ENCODE measurements at regions not wholly inside any gene's neighbourhood (a gene's known extent, or its start where the extent isn't known, plus 50 kb on each side); places are given as distances from the start of the nearest gene placed in this dataset.

DNA sequence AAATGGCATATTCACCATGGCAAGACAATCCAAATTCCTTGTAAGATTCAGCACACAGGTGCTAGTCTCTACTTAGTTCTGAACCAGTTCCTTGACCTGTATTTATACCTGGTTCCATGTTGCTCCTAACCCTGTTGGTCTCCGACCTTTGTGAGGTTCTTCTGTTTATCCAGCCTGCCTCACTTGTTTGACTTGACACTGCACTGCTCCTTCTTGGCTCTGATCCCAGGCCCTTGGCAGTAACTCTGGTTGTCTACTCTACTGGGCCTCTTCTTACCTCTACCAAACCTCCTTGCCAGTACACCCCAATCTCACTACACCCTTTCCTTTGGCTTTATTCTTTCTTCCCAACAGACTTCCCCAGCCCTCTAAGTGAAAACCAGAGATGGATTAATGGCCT, 419.4 kb upstream of the USP24 start:
- no peak for DNase-seq

DNA sequence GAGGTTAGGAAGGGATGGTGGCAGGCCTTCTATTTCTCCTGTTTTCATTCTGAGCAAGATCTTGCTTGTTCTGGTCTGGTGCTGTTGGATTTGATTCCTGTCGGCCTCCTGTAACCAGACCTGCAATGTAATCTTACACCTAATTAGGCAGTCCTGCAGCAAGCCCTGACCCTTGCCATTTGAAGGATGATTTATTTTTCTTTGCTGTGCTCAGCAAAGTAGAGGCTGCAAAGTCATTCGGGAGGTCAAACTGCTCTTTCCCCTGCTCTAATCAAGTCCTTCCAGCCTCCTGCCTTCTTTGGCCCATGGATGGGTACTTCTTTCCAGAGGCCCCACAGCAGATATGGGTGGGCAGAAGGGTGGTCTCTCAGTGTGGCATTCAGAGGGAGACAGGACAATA, 417.7 kb upstream of the USP24 start:
- no peak for DNase-seq

- no peak for DNase-seq
These were observed 416.9 kb upstream of the USP24 start for GRCh38 chr1:55632058-55632457.

DNA sequence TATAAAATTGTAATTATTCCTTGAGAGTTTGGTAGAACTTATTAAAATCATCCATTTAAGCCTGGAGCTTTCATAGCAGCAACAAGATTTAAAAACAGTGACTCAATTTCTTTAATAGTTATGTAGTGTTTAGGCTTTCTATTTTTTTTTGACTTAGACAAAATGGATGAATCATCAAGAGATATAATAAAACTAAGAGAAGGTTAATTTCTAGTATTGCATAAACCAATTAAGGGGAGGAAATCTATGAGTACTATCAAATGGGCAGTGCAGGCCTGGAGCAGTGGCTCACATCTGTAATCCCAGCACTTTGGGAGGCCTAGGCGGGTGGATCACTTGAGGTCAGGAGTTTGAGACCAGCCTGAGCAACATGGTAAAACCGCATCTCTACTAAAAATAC, 416.3 kb upstream of the USP24 start:
- DNase-seq, result no peak

- no peak for DNase-seq
These were observed 411.2 kb upstream of the USP24 start for GRCh38 chr1:55626326-55626725.

DNA sequence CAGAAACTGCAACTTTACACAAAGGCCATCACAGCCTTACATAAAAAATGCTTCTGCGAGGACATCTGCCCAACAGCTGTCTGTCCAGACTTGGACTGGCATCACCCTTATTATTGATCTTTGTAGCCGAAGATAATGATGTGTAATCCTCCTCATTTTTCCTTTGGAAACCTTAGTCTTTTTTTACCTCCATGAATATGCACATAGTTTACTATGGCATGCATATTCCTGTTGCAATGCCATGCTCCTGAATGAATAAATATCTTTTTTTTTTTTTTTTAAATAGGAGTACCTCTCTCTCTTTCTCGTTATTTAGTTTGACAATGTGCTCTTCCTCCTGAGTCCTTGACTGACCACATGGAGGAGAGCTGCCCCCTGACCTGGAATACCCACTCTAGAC, 409.6 kb upstream of the USP24 start:
- no peak for DNase-seq

GRCh38 chr1:55623311-55623710, 408.1 kb upstream of the USP24 start:
- DNase-seq, result no peak

- DNase-seq, result no peak
These were observed 406.9 kb upstream of the USP24 start for GRCh38 chr1:55622074-55622473.

GRCh38 chr1:55618199-55618598, 403.0 kb upstream of the USP24 start:
- DNase-seq, result no peak

DNA sequence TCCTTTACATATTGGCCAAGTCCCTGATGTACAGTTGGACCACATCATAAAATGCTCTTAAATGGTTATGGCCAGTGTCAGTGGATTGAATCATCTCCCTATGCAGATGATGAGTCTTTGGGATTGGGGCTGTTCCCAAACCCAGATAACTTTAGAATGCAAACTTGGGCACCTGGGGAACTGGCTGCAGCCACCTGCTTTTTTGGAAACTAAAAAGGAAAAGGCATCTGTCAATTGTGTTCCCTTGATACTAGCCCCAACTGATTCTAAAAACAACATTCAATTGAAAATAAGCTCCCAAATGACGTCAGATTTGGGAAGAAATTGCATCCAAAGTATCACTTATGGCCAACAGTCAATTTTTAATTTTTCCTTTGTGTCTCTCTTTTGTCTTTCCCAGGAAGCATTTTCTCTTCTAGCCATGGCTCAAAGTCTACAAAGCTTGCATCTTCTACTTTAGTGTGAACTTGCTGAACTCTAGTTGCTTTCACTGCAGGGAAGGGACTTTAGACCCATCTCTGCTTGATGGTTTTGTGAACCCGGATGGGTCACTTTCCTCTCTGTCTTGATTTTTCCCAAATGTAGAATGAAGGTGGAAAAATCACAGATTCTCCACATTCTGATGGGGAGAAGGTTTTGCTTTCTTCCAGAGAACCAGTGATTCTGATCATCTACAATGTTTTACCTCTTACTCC, 402.3 kb upstream of the USP24 start:
- DNase-seq, result no peak

GRCh38 chr1:55612988-55613387, 397.8 kb upstream of the USP24 start:
- no peak for DNase-seq

GRCh38 chr1:55611123-55611522, 396.0 kb upstream of the USP24 start:
- DNase-seq, result no peak

- DNase-seq, result no peak
These were observed 395.0 kb upstream of the USP24 start for GRCh38 chr1:55610203-55610602.

- DNase-seq, result no peak
These were observed 394.5 kb upstream of the USP24 start for GRCh38 chr1:55609630-55610029.

DNA sequence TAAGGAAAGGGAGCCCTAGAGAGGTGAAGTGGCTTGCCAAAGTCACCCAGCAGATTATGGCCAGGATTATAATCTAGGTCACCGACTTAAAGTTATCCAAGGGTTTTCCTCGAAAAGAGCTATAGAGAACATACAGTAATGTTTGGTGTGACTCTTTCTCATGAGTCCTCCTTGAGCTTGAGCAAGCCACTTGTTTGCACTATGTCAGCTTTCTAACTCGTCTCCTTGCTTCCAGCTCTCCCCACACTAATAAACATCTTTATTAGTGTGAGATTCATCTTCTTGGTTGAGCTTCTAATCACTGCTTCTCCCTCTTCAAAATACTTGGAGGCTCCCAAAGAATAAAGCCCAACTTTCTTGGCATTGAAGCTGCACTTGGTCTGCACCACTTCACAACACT, 390.0 kb upstream of the USP24 start:
- DNase-seq, result no peak

- DNase-seq, result no peak
These were observed 389.6 kb upstream of the USP24 start for GRCh38 chr1:55604749-55605148.

DNA sequence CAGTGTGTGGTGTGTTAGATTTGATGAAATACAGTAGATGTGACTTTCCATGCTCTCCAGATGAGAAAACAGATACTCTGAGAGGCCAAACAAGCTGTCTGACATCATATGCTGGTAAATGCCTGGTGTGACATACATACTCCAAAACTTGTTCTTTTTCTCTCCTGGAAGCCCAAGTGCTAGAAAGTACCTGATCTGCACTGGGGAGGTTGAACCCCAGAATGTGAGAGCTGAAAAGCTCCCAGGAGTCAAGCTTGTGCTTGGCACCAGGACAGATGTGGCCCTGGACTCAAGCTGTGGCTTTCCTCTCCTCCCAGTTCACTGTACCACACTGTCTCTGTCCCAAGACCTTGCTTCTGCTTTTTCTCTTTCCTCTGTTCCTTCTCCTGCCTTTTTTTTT, 389.0 kb upstream of the USP24 start:
- no peak for DNase-seq

GRCh38 chr1:55600242-55600641, 385.1 kb upstream of the USP24 start:
- no peak for DNase-seq

DNA sequence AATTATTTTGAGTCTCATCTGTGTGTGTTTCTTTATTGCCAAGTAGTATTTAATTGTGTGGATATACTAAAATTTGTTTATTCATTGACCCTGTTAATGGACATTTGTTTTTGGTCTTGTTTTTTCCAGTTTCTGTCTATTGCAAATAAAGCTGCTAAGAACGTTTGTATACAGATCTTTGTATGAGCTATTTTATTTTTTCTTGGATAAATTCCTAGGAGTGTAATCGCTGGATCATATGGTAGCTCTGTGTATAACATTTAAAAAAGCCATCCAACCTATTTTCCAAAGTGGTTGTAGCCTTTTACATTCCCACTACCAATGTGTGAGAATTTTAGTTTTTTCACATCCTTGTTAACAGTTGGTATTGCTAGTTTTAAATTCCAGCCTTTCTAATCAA, 382.7 kb upstream of the USP24 start:
- no peak for DNase-seq

DNA sequence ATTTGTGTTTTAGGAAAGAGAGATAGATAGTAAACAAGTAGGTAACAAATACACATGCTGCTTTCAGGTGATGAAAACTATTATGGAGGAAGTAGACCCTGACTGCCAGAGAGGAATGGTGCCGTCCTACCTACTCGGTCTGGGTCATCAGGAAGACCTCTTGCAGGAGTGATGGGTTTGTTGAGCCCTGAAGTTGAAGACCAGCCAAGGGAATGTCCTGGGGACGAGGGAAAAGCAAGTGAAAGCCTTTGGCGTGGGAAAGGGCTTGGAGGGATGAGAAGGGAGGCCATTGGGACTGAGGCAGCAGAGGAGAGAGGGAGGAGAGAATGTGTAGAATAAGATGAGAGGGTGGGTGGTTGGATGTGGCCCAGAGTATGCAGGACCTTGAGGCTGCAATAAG, 379.5 kb upstream of the USP24 start:
- DNase-seq, result no peak

GRCh38 chr1:55593298-55593697, 378.1 kb upstream of the USP24 start:
- no peak for DNase-seq

GRCh38 chr1:55592122-55592521, 377.0 kb upstream of the USP24 start:
- no peak for DNase-seq

DNA sequence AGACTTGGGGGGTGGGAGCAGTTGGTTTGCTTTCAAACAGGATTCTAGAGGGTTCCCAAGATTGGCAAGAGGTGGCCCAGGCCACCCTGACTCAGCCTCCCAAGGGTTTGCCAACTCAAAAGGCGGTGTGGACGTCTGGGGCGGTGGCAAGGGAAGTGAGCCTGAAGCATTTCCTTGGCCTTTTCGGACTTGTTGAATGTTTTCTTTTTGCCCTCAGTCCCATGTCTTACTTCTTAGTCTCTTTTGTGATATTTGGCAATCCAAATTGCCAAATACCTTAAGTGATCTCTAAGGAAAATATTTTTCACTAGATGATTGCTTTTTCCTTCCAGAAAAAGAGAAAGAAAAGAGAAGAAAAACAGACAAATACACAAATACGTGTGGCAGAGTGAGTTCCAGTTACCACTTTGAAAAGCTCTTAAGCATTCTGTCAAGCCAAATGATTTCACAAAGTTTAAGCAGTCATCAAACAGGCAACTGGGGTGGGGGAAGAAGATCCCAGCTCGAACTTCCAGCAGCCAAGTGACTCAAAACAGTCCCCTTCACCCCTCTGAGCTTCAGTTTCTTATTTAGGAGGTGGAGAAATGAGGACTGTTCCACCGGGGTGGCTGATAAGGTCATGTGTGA, 374.6 kb upstream of the USP24 start:
- DNase-seq, result no peak

- DNase-seq, result no peak
These were observed 373.1 kb upstream of the USP24 start for GRCh38 chr1:55588309-55588708.

DNA sequence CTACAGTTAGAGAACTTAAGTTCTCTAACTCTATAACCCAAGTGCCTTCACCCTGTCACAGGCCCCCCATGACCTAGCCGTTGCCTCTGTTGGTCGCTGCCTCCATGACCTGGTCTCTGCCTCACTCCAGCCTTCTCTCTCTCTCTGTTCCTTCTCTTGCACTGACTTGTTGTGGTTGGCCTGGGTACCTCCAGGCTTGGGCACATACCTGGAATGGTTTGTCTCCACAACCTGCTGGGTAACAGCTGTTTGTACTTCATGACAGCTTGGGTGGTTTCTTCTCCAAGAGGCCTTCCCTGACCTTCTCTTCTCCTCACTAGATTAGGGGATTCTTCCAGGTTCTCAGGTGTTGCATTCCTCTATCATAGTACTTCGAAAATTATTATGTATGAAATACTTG, 371.6 kb upstream of the USP24 start:
- no peak for DNase-seq

Data from CD4-positive, alpha-beta T cell treated with Interleukin-21 for 1 hour (primary cell).